Osteocyte (in vitro differentiated cells): ENCODE measurements at regions not wholly inside any gene's neighbourhood (a gene's known extent, or its start where the extent isn't known, plus 50 kb on each side); places are given as distances from the start of the nearest gene placed in this dataset.

Source experiments
- DNase-seq: peaks from one replicate; pipeline ENCODE4 v3.0.0; 2021; ENCODE audit warnings: mixed read lengths; ENCODE audit not compliant: unreplicated experiment; ENCODE audit errors: extremely low spot score
- H3K27ac Mint-ChIP-seq: one replicate; pipeline ENCODE4 v1.8.0; 2021; ENCODE audit warnings: mild to moderate bottlenecking, mixed read lengths; ENCODE audit not compliant: unreplicated experiment
- H3K27me3 Mint-ChIP-seq: one replicate; pipeline ENCODE4 v1.8.0; 2021; ENCODE audit warnings: mixed read lengths; ENCODE audit not compliant: unreplicated experiment
- H3K36me3 Mint-ChIP-seq: one replicate; pipeline ENCODE4 v1.8.0; 2021; ENCODE audit warnings: mixed read lengths; ENCODE audit not compliant: unreplicated experiment
- H3K4me1 Mint-ChIP-seq: one replicate; pipeline ENCODE4 v1.8.0; 2021; ENCODE audit warnings: mixed read lengths; ENCODE audit not compliant: unreplicated experiment
- H3K4me3 Mint-ChIP-seq: one replicate; pipeline ENCODE4 v1.8.0; 2021; ENCODE audit warnings: mild to moderate bottlenecking, moderate library complexity, mixed read lengths; ENCODE audit not compliant: unreplicated experiment
- H3K9me3 Mint-ChIP-seq: one replicate; pipeline ENCODE4 v1.8.0; 2021; ENCODE audit warnings: mixed read lengths; ENCODE audit not compliant: unreplicated experiment
- CTCF ChIP-seq: fragments of 200-600 bp; sonication (generic); IDR thresholded peaks from 2 replicates; pipeline ENCODE4 v1.5.0; 2021; ENCODE audit warnings: antibody characterized with exemption, mild to moderate bottlenecking, moderate library complexity

DNA sequence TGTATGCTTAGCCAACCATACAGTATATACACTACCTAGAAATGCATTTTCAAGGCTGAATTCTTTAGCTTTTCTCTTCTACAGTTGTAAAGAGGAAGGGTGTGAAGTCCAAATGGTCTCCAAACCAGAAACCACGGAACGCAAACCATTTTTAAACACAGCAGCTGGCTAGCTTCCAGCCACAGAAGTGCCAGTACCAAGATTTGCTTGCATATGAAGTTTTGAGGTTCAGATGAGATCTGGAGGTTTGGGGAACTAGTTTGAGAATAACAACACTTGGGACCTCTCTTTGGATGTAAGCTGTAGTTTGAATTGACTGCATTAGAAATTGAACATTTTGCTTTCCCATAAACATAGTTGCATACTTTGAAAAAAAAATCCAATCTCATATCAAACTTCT lies 1243.5 kb downstream of the EFNB2 start:
- Mint-ChIP-seq H3K4me3 (no peak overlapping the region), H3K9me3 (peaks cover 5% of the 10 kb centered on the region), H3K27ac (no peak overlapping the region), H3K36me3 (no peaks in the 10 kb centered on the region), H3K27me3 (no peaks in the 10 kb centered on the region), H3K4me1 (peaks cover 3% of the 10 kb centered on the region)
- DNase-seq, result no peak
- no peak for TF ChIP-seq CTCF

DNA sequence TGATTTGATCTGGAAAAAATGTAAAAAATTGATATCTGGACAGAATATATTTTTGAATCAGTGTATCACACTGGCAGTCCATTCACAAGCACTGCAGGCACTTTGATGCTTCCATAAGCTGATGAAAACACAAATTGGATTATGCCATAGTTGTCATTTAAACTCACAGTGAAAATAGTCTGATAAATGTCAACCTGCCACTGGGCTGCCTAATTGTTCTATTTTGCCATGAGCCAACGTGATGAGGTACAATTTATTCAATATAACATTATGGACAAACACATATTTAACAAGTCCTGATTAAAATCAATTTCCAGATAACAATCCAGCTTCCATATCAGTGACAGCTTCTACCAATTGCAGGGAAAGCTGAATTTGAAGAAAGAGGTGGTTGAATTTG lies 1244.9 kb downstream of the EFNB2 start:
- no peak for TF ChIP-seq CTCF

GRCh38 chr13:105285526-105285925 lies 1249.9 kb downstream of the EFNB2 start:
- no peak for TF ChIP-seq CTCF
- H3K9me3 Mint-ChIP-seq, result no peaks in the 10 kb centered on the region
- H3K27me3 Mint-ChIP-seq, result no peaks in the 10 kb centered on the region
- peaks cover 47% of the 10 kb centered on the region for H3K4me1 Mint-ChIP-seq
- H3K36me3 Mint-ChIP-seq, result no peaks in the 10 kb centered on the region
- DNase-seq, result no peak
- peak overlapping the region; percentile 32 for H3K27ac Mint-ChIP-seq
- no peak overlapping the region for H3K4me3 Mint-ChIP-seq

More for the DNA sequence above, 1244.9 kb downstream of the EFNB2 start:
- Mint-ChIP-seq H3K4me3 (no peak overlapping the region), H3K4me1 (peaks cover 11% of the 10 kb centered on the region), H3K9me3 (peaks cover 3% of the 10 kb centered on the region), H3K36me3 (no peaks in the 10 kb centered on the region), H3K27me3 (no peaks in the 10 kb centered on the region), H3K27ac (no peak overlapping the region)
- no peak for DNase-seq

DNA sequence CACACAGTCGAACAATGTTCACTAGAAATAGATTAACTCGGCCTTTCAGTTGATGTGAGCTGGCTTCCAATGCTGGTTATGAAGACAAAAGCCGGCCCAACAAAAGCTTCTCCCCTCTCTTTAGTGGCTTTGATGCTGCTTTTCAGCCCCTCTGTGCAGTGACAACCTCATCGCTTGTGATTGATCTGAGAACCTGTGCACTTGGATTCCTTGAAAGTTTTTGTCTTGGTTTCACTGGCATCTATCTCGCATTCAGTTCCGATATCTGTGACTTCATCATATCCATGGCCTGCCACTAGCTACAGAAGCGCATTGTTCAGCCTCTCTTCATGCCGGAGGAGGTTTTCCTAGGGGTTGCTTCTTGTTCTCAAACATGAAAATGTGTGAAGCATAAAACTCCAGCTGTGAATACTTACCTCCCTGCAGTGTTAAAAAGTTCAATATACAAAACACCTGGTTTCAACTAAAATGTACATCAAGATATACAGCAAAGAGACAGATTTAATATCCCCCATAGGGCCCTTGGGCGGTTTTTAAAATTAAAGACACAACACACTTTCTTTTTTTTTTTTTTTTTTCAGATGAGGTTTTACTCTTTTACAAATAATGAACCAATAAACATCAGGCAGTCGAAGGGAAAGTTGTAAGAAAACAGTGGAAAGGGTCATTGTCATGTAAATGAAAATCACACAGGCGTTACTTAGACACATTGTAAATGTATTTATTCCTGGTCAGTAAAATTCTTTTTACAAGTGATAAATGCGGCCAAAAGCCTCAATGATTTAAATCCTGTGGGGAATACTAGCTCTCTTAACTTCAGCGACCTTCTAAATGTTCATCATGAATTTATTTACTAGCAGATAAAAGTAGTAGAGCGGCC lies 1252.8 kb downstream of the EFNB2 start:
- no peak overlapping the region for H3K27ac Mint-ChIP-seq
- no peaks in the 10 kb centered on the region for H3K9me3 Mint-ChIP-seq
- H3K4me1 Mint-ChIP-seq, result peaks cover 51% of the 10 kb centered on the region
- H3K27me3 Mint-ChIP-seq, result no peaks in the 10 kb centered on the region
- TF ChIP-seq CTCF, result no peak
- no peak for DNase-seq
- H3K36me3 Mint-ChIP-seq, result no peaks in the 10 kb centered on the region
- H3K4me3 Mint-ChIP-seq, result no peak overlapping the region

DNA sequence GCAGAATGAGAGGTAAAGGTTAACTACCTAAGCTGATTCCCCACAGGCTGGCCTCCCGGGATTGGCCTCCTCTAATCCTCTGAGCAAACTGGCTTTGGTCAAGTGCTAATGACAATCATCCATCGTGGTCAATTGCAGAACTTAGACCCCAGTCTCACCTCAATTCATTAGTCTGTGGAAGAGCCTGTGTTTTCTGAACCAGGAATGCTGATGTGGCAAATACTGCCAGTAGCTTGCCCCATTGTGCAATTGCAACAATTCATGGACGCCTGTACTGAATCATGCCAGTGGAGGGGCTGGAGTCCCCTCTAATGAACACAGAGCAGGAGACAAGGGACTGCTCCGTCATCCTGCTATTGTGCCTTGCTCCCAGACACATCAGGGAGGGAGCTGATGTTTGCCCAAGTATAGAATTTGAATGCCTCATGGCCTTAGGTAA lies 1256.5 kb downstream of the EFNB2 start:
- Mint-ChIP-seq H3K9me3 (no peaks in the 10 kb centered on the region), H3K36me3 (no peaks in the 10 kb centered on the region), H3K4me3 (no peak overlapping the region), H3K27me3 (no peaks in the 10 kb centered on the region), H3K4me1 (peaks cover 34% of the 10 kb centered on the region), H3K27ac (no peak overlapping the region)
- DNase-seq, result no peak
- no peak for TF ChIP-seq CTCF
